PFSK-1 (cell line): ENCODE measurements at regions not wholly inside any gene's neighbourhood (a gene's known extent, or its start where the extent isn't known, plus 50 kb on each side); places are given as distances from the start of the nearest gene placed in this dataset.

ENCODE experiments used
- POLR2AphosphoS5 ChIP-seq: IDR thresholded peaks from 2 replicates; pipeline ENCODE4 v1.6.1; 2012; ENCODE audit warnings: low read depth, mild to moderate bottlenecking, control low read depth, low read length, moderate library complexity
- REST ChIP-seq, 2 experiments: IDR thresholded peaks; 2 replicates each; pipeline versions ENCODE4 v1.6.1 to v1.8.0; 2011 to 2012; ENCODE audit warnings: low read depth in 2 of 2, low read length in 2 of 2, control low read depth in 1 of 2, inconsistent platforms in 1 of 2, mild to moderate bottlenecking in 1 of 2, moderate library complexity in 1 of 2; ENCODE audit not compliant: insufficient read depth in 1 of 2
- SIN3A ChIP-seq: IDR thresholded peaks from 2 replicates; pipeline ENCODE4 v1.6.1; 2012; ENCODE audit warnings: mild to moderate bottlenecking, low read length, moderate library complexity, borderline replicate concordance; ENCODE audit not compliant: insufficient read depth
- TAF1 ChIP-seq: IDR thresholded peaks from 2 replicates; pipeline ENCODE4 v1.6.1; 2012; ENCODE audit warnings: low read length, control low read depth, borderline replicate concordance; ENCODE audit not compliant: insufficient read depth

- no peak for TF ChIP-seq POLR2AphosphoS5
- no peak for TF ChIP-seq TAF1
- TF ChIP-seq SIN3A = no peak
- TF ChIP-seq REST (IDR thresholded peaks at IDR 0.05; ENCODE audit: insufficient read depth in 1 of 2, low read depth in 2 of 2, low read length in 2 of 2) = no peak
These were observed 1302.5 kb upstream of the TENM3 start for GRCh38 chr4:180940680-180941079.
